ENCODE measurements at regions not wholly inside any gene's neighbourhood (a gene's known extent, or its start where the extent isn't known, plus 50 kb on each side); places are given as distances from the start of the nearest gene placed in this dataset.
"Not testable (repeated sequence)": the region's sequence is repeated elsewhere in the genome, so short reads cannot be mapped to it uniquely, and the experiment has no call there.

DNA sequence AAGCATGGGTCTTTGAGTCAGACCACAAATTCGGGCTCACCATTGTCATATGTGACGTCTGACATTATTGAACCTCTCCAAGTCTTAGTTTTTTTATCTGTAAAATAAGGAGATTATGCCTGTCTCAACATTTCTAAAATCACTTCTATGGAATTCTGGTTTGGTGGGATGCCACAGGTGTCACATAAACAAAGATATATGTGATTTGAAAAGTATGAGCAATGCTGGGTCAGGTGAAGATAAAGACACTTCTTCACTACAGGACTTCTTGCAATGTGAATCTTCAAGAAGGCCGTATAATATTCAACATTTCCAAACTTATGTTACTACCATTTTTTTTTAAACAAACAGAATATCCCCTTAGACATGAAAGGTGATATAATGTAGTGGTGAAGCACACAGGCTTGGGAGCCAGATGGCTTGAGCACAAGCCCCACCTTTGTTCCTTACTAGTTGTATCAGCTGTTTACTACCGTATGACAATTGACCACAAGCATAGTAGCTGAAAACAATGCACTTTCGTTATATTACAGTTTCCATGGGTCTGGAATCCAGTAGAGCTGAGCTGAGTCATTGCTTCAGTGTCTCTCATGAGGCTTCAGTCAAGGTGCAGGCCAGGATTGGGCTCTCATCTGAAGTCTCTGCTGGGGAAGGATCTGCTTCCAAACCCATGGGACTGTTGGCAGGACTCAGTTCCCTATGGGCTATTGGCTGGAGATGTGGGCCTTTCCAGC lies 87.7 kb downstream of the UTP18 start:
- no peak for DNase-seq

DNA sequence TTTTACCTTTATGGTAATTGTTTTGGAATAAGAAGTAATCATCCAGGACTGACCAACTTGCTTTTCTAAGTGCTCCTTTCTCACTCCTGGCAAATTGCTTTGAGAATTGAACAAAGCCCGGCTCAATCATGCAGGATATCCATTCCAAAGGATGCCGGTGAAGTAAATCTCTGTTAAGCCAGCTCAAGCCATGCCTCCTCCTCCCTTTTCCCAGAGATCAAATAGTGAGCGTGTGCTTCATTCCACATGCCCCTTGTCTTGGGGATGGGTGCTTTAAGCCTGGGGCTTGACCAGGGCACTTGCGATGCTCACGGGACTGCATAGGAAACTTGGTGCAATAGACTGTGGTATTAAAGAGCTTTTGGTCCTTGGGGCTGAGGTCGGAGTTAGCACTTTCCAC lies 90.7 kb downstream of the UTP18 start:
- no peak for DNase-seq

DNA sequence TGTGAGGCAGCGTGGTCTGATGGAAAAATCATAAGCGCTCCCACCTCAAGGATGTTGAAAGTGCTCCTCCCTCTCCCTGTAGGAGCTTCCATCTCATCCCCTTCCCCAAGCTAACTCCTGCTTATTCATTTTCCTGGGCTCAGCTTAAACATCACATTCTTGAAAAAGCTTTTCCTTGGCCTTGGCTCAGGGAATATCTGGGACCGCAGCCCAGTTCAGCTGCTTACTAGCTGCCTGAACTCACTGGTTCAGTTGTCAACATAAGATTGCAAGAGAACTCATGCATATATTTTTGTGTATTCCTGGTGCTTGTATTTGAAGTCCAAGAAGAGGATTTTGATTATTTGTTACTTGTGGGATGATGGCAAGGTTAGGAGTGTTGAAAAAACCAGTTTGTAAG lies 91.5 kb downstream of the UTP18 start:
- DNase-seq = no peak

DNA sequence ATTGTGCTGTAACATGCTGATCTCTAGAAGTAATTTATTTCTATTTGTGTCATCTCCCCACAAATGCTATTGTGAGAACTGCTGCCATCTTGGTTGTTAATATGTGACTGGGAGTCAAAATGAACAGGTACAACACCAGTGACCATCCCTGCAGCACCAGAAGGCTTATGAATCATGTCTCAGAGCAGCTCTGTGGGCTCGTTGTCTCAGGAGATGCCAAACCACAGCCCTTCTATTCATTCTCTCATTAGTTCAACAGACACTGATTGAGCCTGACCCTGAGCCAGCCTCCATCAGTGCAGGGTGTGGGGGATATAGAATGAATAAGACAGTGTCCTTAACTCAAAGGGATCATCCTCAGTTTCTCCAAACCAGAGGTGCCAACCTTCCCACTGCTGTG lies 92.5 kb downstream of the UTP18 start:
- DNase-seq = no peak

DNA sequence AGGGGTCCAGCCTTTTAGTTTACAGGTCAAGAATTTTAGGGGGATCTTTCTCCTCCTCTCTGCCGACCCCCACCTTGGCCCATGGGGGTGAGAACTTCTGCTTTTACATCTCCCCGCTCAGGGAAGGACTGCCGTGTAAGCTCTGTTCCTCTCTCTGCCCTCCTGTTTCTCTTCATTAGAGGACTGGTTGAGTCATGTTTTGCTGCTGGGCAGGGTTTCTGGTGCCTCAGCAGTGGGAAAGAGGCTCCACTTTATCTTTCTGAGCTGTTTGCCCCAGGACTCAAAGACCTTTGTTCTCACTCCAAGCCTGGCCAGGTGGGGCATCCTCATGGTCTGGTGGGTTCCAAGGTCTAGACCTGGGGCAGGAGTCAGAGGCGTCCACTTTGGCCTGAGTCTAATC lies 93.0 kb downstream of the UTP18 start:
- no peak for DNase-seq

DNA sequence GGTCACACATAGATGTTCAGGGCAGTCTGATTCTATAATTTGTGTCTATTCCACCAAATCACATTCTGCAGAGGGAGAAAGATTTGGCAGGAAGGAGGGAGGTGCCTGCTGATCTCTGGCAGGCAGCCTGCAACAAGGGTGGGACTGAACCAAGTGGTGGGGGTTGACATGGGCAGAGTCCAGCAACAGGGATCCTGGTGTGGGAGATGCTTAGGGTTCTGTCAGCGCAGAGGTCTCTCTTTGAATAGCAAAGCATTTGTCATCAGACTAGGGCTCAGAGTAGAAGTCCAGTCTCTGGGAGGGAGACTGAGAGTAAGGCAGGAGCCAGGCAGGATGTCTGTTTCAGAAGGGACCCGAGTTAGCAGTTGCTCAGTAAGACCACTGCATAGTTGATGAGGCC lies 94.6 kb downstream of the UTP18 start:
- no peak for DNase-seq

DNA sequence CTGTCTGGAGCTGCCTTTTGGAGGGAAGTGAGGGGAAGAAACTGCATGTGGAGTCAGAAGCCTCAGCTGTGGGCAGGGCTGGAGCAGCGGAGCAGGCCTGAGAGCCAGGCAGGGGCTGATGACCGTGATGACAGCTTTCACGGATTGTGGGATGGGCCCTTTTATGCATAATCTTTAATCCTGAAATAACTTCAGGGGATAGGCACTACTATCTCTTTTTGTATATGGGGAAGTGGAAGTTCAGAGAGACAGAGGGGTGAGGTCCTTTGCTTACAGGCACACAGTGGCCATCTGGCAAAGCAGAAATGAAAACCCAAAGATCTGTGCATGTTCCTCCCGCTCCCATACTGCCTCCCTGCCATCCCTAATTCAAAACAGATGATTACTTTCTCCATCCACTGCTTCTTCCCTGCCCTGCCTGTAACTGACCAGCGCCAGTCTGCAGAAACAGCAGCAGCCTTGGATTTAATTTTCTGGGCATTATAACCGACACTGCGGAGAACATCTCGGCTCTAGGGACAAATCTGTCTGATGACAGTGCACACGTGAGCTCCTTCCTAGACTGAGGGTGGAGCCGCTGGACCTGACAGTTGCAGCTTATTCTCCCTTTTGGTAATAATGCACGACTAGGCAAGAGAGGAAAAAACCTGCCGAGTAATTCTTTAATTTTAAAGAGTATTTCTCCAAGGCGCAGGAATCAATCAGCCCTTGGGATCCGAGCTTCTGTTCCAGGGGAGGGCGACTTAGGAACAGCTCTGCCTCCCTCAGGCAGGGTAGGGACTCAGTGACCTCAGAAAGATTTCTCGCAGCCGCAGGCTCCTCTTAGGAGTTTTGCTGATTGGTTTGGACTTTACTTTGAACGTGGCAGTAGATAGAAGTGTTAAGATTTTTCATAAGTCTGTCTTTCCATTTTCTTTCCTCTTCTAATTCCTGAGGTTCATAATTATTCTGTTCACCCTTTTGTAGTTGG lies 95.4 kb downstream of the UTP18 start:
- no peak for DNase-seq

DNA sequence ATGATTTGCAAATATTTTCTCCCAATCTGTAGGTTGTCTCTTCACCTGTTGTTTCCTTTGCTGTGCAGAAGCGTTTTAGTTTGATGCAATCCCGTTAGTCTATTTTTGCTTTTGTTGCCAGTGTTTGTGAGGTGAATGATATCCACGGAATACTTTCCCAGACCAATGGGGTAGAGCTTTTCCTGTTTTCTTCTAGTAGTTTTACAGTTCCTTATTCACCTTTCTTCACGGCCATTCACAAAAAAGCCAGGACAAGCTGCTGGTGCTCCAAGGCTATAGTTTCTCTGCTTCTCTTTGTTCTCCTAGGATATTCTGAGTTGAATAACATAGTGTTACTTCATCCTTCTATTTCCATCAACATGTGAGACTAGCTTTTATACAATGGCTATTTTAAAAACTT lies 98.7 kb downstream of the UTP18 start:
- DNase-seq = no peak

DNA sequence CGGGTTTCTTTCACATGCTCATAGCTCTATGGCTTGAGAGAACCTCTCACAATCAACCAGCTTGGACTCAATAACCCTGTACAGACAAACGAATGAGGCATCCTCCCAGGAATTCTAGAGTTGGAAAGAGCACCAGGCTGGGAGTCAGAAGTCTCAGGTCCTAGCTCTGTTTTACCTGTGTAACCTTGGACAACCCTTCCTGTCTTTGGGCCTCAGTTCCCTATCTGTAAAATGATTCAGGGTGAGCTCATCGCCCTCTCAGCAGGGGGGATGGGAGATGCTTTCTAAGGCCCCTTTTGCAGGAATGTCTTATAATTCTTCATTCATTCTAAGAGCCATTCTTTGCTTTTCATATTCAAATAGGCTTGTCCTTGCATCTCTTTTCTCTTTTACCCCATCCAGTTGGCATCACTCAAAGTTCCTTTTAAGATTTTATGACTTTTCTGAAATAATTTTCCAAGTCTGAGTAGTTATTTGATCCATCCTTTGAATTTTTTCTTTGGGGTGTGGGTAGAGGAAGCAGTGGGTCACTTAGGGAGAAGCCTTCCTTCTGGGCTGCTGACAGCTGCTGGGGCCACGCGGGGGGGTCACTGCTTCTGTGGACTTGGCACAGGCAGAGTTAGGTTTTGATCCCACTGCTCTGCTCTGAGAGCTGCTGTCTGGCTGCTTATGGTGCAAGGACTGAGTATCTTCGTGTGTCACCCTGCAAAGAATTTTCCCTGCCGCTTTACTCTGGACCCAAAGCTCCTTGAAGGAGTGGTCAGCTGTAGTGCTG lies 102.7 kb downstream of the UTP18 start:
- no peak for DNase-seq

DNA sequence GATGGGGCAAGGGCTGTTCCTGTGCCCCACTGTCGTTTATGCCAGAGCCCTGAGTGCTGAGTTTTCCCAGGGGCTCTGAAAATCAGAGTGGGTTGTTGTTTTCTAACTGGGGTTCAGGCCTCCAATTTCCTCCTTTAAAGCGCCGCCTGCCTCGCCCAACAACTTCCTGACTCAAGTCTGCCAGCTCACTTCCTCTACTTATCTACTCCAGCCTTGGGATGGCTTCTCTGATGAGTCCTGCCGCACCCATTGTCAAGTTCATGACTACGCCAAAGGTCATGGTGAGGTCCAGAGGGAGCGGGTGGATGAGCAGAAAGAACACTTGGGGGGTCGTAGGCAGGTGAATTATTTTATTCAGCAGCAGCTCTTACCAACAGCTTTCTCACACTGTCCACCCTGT lies 104.7 kb downstream of the UTP18 start:
- no peak for DNase-seq

DNA sequence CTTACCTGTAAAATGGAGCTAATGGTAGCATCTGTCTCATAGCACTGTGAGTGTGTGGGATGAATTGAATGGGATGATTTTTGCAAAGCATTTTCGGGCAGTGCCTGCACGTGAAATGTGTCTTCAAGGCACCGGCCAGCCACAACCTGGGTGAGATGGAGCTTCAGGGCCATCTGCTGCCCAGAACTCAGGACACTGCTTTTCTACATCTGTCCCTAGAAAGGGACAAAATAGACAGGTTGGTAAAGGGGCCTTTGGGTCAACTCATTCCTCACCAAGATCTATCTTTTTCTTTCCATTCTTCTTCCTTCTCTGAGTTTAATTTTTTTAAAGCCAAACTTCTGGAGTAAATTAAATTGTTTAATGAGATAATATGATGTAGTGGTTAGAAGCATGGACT lies 106.5 kb downstream of the UTP18 start:
- no peak for DNase-seq

DNA sequence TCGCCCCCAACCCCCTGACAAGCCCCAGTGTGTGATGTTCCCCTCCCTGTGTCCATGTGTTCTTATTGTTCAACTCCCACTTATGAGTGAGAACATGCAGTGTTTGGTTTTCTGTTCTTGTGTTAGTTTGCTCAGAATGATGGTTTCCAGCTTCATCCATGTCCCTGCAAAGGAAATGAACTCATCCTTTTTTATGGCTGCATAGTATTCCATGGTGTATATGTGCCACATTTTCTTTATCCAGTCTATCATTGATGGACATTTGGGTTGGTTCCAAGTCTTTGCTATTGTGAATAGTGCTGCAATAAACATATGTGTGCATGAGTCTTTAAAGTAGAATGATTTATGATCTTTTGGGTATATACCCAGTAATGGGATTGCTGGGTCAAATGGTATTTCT lies 107.5 kb downstream of the UTP18 start:
- not testable (repeated sequence) for DNase-seq

DNA sequence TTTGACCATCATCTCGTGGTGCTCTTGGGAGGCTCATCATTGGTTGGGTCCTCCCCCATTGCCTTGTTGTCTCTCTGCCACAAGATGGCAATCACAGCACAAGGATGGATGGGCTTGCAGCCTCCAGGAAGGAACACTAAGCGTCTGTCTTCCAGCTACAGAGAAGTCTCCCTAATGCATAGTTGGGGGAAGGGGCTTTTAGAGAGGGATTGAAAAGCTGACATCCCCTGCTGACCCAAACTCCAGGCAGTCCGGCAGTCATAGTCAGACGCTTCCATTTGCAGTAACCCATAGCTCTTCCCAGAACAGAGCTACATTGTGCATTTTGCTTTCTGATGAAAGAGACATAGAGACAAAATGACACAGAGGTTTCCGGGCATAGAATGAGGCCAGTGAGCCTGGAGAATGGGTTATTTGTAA lies 111.4 kb downstream of the UTP18 start:
- DNase-seq = peak; percentile 44

DNA sequence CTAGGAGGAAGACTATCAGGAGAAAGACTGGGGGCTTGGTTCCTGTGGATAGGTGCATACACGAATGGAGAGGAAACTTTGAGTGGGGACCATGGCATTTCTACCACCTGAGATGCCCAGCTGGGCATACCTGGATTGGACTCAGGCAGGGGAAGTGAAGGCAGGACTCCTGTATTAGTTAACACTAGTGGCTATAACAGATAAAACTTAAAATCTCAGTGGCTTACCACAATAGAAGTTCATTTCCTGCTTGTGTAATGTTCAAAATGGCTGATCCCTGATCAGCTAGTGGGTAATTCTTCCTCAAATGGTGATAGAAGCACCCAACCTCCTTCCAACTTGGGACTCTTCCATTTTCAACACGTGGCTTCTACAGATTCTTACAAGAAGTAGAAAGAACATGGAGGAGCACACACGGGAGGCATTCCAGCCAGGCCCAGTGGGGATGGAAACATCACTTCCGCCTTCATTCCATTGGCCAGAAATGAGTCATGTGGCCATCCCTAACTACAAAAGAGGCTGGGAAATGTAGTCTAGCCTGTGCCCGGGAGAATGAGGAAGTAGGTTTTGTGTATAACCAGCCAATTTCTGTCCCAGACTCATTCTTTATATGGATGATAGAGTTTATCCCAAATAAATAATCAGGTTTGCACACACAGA lies 112.1 kb downstream of the UTP18 start:
- DNase-seq = no peak

DNA sequence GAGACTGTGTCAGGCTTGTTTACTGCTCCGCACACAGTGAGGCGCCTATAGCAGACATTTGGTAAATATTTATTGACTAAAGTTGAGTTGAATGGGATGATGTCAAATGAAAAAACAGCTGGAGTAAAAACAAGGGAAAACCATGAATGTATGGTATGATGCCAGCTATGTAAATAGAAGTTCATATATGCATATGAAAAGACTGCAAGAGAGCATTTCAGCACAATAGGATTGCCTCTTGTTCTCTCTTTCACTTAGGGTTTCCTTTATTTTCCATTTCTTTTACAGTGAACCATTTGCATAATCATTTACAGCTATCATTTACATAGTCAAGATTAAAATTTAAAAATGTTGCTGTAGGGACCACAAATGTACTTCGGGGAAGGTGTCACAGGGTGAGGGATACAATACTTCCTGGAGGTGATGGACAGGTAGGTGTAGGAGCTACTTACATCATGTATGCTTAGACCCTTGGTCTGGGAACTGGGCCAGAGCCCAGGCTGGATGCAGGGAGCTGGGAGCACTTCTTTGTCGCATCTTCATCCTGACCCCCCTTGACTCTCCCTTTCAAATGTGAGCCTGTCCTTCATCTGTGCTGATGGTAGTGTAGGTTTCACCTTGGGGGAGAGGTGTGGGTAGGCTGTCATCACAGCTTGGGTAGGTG lies 113.3 kb downstream of the UTP18 start:
- DNase-seq = no peak

DNA sequence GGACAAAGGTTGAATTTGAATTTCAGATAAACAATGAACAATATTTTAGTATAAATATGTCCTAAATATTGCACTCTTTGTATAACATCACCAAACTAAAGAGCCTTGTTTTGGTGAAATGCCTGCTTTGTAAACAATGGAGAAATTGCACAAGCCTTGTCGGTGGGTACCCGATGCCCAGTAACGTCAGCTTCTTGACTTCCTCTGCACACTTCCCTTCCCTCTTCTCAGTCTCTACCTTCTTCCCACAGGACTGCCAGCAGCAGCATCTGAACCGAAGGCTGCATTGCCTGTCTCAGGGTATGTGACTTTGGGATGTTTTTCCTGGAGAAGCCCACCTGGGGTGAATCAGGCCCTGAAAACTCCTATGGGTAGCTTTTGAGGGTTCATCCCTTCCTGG lies 113.9 kb downstream of the UTP18 start:
- DNase-seq = no peak

DNA sequence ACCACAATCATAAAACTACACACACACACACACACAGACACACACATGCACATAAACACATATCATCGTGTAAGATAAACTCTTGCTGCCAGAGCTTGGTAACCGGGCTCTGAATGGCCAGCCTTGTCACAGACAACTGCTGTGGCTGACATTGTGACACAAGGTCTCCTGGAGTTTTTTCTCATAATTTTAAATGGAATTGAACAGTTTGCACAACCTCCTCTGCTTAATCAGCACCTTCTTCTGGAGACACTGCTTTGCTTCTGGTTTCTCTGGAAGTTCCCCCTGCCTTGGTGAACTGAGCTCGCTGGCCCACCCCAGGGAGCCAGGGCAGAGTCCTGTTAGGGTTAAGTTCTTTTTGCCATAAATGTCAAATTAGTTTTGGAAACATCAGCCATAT lies 115.4 kb downstream of the UTP18 start:
- no peak for DNase-seq

DNA sequence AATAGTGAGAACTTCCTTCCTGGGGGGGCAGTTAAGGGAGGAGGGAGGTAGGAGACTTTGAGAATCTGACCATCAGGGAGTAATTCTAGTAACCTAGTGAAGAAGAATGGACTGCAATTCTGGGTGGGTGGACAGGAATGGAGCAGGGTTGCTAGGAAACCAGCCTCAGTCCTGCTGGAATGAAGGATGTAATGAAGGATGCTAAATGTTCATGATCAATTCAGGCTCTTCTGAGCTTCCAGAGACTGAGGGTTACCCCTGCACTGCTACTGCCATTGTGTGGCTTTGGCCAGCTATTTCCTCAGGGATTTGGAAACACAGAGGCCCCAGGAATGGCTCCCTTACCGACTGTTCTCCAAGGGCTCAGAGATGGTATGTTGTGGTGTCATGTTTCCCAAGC lies 116.4 kb downstream of the UTP18 start:
- no peak for DNase-seq

DNA sequence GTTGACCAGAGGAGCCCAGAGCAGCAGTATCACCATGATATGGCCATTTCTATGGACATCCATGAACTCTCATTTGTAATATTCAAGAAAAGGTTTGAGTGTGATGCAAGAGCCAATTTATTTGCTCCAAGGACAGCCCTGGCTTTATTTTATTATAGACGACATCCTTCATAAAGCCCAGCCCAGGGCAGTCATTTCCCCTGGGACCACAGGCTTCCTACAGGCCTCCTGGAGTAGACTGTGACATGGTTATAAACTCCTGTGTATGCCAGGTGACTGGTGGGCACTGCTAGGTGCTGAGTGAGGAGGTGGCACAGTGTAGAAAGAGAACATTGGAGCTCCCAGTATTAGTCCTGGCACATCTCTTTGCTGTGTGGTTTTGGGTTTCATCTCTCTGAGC lies 120.9 kb downstream of the UTP18 start:
- no peak for DNase-seq

DNA sequence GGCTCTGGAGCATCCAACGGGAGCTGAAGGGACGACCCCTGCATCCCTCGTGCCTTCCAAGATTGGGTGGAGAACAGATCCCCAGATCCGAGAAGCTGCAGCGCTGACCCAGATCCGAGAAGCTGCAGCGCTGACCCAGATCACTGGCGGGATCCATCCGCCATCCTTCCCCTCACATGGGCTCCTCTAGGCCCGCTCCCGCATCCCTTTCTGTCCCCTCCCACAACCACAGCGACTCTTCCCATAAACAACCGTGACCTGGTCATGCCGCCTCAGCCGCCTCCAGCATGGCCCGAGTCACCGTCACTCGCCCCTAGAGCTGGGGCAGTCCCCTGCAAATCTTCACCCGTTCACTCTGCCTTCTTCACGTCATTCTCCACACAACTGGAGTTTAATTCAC lies 124.9 kb downstream of the UTP18 start:
- no peak for DNase-seq

DNA sequence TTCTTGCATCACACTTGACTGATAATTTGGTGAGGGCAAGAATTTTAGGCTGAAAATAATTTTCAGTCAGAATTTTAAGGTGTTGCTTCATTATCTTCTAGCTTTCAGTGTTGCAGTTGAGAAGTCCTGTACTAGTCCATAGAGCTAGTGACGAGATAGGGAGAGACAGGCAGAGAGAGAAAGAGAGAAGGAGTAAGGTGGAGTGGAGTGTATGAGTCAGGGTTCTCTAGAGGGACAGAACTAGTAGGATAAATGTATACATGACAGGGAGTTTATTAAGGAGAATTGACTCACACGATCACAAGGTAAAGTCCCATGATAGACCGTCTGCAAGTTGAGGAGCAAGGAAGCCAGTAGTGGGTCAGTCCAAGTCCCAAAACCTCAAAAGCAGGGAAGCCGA lies 127.2 kb downstream of the UTP18 start:
- DNase-seq = no peak

DNA sequence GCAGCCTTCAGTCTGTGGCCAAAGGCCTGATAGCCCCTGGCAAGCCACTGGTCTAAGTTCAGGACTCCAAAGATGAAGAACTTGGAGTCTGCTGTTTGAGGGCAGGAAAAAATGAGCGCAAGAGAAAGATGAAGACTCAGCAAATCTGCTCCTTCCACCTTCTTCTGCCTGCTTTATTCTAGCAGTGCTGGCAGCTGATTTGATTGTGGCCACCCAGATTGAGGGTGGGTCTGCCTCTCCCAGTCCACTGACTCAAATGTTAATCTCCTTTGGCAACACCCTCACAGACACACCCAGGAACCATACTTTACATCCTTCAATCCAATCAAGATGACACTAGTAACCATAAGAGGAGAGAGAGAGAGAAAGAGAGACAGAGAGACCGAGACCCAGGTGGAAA lies 127.6 kb downstream of the UTP18 start:
- no peak for DNase-seq
